ENCODE measurements at regions not wholly inside any gene's neighbourhood (a gene's known extent, or its start where the extent isn't known, plus 50 kb on each side); places are given as distances from the start of the nearest gene placed in this dataset.

DNA sequence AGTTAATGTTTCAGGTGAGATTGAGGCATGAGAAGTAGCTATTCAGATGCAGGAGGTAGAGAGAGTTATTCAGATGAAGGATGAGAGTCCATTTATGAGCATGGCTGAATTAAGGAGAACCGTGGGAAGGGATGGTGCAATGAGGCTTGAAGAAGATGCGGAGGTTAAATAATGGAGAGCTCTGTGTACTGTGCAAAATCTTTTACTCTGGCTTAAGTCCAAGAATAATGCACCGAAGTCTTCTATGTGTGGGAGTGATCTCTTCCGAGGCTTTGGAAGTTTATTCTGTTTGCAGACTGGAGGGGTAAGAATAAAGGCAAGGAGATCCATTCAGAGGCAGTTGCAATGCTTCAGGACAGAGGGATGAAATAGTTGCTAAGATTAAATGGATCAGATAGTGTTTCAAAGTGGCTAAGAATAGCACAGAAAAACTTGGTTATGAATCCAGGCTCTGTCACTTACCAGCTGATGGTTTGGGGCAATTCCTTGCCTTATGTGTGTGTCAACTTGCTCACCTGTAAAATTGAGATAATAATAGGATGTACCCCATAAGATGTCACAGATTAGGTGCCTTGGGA, 467.1 kb downstream of the HDGFL1 start:
- H3K9me3 Mint-ChIP-seq (ENCODE audit: insufficient read depth) = no peaks in the 10 kb centered on the region
- H3K4me1 Mint-ChIP-seq (ENCODE audit: low read depth) = no peaks in the 10 kb centered on the region
- ATAC-seq (no peak), DNase-seq (no peak)
- H3K27me3 Mint-ChIP-seq (ENCODE audit: low read depth) = no peaks in the 10 kb centered on the region
- H3K27ac Mint-ChIP-seq = no peak overlapping the region
- ChIA-PET CTCF (no interaction called here), POLR2A (no interaction called here)
- H3K4me3 Mint-ChIP-seq = no peak overlapping the region
- no peaks in the 10 kb centered on the region for H3K36me3 Mint-ChIP-seq (ENCODE audit: low read depth)

DNA sequence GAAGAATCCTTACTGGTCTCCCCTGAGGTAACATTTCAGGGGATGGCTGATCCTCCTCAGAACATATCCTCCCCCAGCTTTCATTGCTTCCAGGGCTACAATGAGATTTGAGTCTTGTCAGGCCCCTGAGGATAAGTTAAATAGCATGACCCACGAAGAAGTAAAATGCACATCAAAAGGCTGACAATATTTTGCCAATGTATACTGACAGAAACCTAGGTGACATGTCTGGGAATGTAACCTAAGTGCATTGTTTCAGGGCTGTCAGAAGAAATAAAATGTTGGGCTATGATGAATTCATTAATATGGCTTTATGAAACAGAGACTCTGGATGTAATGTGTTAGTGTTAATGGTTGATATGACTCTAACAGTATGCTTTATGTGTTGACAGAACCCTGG, 471.5 kb downstream of the HDGFL1 start:
- Mint-ChIP-seq H3K4me1 (ENCODE audit: low read depth) (no peaks in the 10 kb centered on the region), H3K9me3 (ENCODE audit: insufficient read depth) (no peaks in the 10 kb centered on the region), H3K27ac (no peak overlapping the region), H3K4me3 (no peak overlapping the region), H3K36me3 (ENCODE audit: low read depth) (no peaks in the 10 kb centered on the region), H3K27me3 (ENCODE audit: low read depth) (no peaks in the 10 kb centered on the region)
- DNase-seq = no peak
- ChIA-PET POLR2A (no interaction called here), CTCF (no interaction called here)
- ATAC-seq = no peak

DNA sequence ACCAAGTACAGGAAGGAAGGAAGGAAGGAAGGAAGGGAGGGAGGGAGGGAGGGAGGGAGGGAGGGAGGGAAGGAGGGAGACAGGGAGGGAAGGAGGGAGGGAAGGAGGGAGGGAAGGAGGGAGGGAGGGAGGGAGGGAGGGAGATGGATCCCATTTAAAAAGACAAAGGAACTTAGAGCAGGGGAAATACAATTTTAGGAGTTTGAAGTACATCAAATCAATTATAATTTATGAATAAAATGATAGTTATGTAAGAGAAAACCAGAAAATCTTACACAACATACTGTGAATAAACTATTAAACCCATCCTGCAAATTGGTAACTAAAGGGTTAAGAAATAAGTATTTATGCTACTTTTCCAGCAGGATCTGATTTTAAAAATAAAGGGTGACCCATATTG, 475.9 kb downstream of the HDGFL1 start:
- Mint-ChIP-seq H3K4me3 (no peak overlapping the region), H3K27ac (no peak overlapping the region), H3K36me3 (ENCODE audit: low read depth) (no peaks in the 10 kb centered on the region), H3K27me3 (ENCODE audit: low read depth) (no peaks in the 10 kb centered on the region), H3K9me3 (ENCODE audit: insufficient read depth) (no peaks in the 10 kb centered on the region), H3K4me1 (ENCODE audit: low read depth) (no peaks in the 10 kb centered on the region)
- DNase-seq (no peak), ATAC-seq (no peak)
- ChIA-PET CTCF (no interaction called here), POLR2A (no interaction called here)

DNA sequence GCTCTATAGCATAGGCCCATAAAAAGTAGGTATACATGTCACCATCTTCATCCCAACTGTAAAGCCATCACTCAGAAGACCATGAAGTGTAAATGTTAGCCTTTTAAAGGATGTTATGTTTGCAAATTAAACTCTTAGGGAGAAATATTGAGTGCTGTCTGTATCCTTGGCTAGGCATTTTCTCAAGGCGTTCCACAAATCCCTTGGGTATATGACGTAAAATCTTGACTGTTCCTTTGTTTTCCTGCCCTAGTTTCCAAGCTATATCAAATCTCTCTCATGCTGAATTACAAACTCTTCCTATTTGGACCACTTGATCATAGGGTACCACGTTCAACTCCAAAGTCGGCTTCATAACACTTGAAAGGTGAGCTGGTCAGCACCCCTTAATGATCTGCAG, 486.2 kb downstream of the HDGFL1 start:
- ChIA-PET POLR2A (no interaction called here), CTCF (no interaction called here)
- H3K27me3 Mint-ChIP-seq (ENCODE audit: low read depth) = no peaks in the 10 kb centered on the region
- no peak overlapping the region for H3K27ac Mint-ChIP-seq
- DNase-seq (no peak), ATAC-seq (no peak)
- H3K4me1 Mint-ChIP-seq (ENCODE audit: low read depth) = no peaks in the 10 kb centered on the region
- H3K4me3 Mint-ChIP-seq = no peak overlapping the region
- no peaks in the 10 kb centered on the region for H3K36me3 Mint-ChIP-seq (ENCODE audit: low read depth)
- H3K9me3 Mint-ChIP-seq (ENCODE audit: insufficient read depth) = no peaks in the 10 kb centered on the region

DNA sequence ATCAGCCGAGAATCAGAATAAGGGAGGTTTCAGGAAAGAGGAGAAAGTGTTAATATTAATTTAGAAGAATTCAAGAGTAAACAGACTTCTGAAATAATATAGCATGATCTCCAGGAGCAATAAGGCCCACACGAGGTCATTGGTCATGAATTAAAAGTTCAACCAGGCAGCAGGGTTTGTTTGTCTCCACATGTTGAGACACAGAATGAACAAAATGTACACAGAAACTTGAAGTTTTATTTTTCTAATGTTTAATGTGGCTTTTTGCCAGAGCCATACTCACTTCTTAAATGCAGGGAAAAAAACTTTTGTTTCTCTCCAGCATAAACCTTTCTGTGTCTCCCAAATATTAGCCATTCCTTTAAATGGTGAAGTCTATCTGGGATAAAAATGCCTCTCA, 504.5 kb downstream of the HDGFL1 start:
- Mint-ChIP-seq H3K27me3 (ENCODE audit: low read depth) (no peaks in the 10 kb centered on the region), H3K4me1 (ENCODE audit: low read depth) (no peaks in the 10 kb centered on the region)
- CTCF ChIA-PET = no interaction called here

DNA sequence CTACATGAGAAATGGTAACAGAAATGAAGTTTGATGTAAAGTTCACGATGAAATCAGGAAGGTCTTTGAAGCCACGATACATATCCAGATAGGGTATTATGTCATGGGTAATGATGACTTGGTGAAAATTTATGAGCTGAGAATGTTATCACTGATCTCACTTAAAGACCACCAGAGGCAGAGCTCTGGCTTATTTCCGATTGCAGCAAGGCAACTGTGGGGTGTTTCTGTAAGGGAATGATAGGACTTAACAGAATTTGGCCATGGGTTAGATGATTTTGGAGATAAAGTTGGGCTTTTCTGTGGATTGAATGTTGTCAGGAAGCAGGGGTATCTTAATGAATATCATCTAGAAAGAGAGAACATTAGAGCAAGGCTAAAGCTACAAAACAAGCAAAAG, 508.4 kb downstream of the HDGFL1 start:
- DNase-seq = no peak
- no peaks in the 10 kb centered on the region for H3K36me3 Mint-ChIP-seq (ENCODE audit: low read depth)
- H3K27ac Mint-ChIP-seq = no peak overlapping the region
- ATAC-seq = no peak
- no peaks in the 10 kb centered on the region for H3K27me3 Mint-ChIP-seq (ENCODE audit: low read depth)
- POLR2A ChIA-PET = no interaction called here
- no peaks in the 10 kb centered on the region for H3K9me3 Mint-ChIP-seq (ENCODE audit: insufficient read depth)
- CTCF ChIA-PET = no interaction called here
- H3K4me1 Mint-ChIP-seq (ENCODE audit: low read depth) = no peaks in the 10 kb centered on the region
- no peak overlapping the region for H3K4me3 Mint-ChIP-seq

More for the DNA sequence above, 504.5 kb downstream of the HDGFL1 start:
- Mint-ChIP-seq H3K9me3 (ENCODE audit: insufficient read depth) (no peaks in the 10 kb centered on the region), H3K36me3 (ENCODE audit: low read depth) (no peaks in the 10 kb centered on the region), H3K27ac (no peak overlapping the region), H3K4me3 (no peak overlapping the region)
- POLR2A ChIA-PET = no interaction called here
- no peak for DNase-seq
- ATAC-seq = no peak

DNA sequence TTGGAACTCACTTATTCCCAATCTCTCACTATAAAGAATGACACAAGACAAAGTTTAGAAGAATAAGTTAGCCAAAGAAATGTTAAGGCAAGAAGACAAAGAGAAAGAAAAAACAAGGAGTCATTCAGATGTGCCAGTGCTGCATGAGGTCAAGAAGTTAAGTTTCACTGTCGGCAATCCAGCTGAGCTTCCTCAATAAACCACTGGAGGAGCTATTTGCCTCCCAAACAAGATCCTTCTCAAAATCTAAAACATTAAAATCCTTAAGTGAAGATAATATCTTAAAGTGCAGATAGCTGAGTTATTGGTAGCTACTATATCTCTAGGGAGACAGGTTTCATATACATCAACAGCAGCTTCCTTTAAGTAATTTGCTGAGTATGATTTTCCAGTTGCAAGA, 512.3 kb downstream of the HDGFL1 start:
- Mint-ChIP-seq H3K4me3 (no peak overlapping the region), H3K4me1 (ENCODE audit: low read depth) (no peaks in the 10 kb centered on the region), H3K36me3 (ENCODE audit: low read depth) (no peaks in the 10 kb centered on the region), H3K27ac (no peak overlapping the region), H3K9me3 (ENCODE audit: insufficient read depth) (no peaks in the 10 kb centered on the region), H3K27me3 (ENCODE audit: low read depth) (no peaks in the 10 kb centered on the region)
- ATAC-seq = no peak
- POLR2A ChIA-PET = no interaction called here
- CTCF ChIA-PET = no interaction called here
- no peak for DNase-seq

DNA sequence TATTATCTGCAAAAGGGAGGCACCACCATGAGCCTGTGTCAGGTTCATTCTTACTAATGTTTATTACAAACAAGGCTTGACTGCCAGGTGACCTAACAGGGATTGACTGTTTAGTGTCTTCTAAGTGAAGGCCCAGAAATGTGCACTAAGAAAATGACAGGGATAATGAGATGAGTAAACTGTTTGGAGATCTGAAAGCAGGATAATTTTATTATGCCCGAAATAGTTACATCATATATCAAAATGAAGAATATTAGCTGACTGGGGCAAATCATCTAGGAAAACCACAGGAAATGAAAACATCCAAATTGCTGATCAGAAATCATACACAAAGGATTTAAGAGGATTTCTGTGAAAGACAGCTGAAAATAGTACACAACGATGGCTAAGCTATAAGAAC, 516.7 kb downstream of the HDGFL1 start:
- H3K27me3 Mint-ChIP-seq (ENCODE audit: low read depth) = no peaks in the 10 kb centered on the region
- H3K4me1 Mint-ChIP-seq (ENCODE audit: low read depth) = no peaks in the 10 kb centered on the region
- H3K9me3 Mint-ChIP-seq (ENCODE audit: insufficient read depth) = no peaks in the 10 kb centered on the region
- ATAC-seq (no peak), DNase-seq (no peak)
- H3K4me3 Mint-ChIP-seq = no peak overlapping the region
- CTCF ChIA-PET = no interaction called here
- POLR2A ChIA-PET = no interaction called here
- no peaks in the 10 kb centered on the region for H3K36me3 Mint-ChIP-seq (ENCODE audit: low read depth)
- H3K27ac Mint-ChIP-seq = no peak overlapping the region

DNA sequence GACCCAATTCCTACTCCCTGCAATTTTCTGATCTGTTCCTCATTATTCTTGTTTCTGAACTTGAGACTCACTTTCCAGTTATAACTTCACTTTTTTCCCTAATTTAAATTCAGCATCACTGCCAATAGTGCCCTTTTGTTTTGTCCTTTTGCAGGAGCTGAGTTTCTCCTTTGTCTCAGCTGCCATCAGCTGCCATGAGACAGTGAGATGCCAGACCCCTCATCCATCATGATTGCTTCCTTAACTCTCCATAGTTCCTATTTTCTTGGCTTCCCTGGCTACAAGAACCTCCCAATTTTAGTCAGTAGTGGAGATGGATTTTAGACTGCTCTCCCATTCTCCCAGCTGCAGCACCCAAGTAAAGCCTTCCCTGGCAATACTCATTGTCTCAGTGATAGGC, 518.1 kb downstream of the HDGFL1 start:
- ATAC-seq (no peak), DNase-seq (no peak)
- Mint-ChIP-seq H3K36me3 (ENCODE audit: low read depth) (no peaks in the 10 kb centered on the region), H3K4me3 (no peak overlapping the region), H3K27ac (no peak overlapping the region), H3K27me3 (ENCODE audit: low read depth) (no peaks in the 10 kb centered on the region), H3K9me3 (ENCODE audit: insufficient read depth) (no peaks in the 10 kb centered on the region), H3K4me1 (ENCODE audit: low read depth) (no peaks in the 10 kb centered on the region)
- ChIA-PET CTCF (no interaction called here), POLR2A (no interaction called here)

DNA sequence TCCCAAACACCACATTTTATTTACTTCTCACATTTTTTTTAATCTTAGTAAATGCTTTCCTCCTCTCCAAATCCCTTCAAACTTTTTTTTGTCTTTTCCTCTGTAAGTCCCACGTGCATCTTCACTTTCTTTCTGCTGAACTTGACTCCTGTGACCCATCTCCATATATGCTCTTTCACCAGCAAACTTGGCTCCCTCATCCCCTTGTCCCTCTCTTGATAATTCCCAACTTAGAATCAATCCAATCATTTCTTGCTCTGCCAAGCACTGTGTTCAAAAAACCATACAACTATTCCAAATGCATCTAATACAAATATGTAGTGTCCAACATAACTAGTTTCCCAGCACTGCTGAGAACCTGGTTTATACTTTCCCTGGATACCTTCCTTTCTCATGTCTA, 519.4 kb downstream of the HDGFL1 start:
- Mint-ChIP-seq H3K9me3 (ENCODE audit: insufficient read depth) (no peaks in the 10 kb centered on the region), H3K4me3 (no peak overlapping the region), H3K36me3 (ENCODE audit: low read depth) (no peaks in the 10 kb centered on the region), H3K4me1 (ENCODE audit: low read depth) (no peaks in the 10 kb centered on the region), H3K27ac (no peak overlapping the region), H3K27me3 (ENCODE audit: low read depth) (no peaks in the 10 kb centered on the region)
- no peak for ATAC-seq
- ChIA-PET POLR2A (no interaction called here), CTCF (no interaction called here)
- no peak for DNase-seq

DNA sequence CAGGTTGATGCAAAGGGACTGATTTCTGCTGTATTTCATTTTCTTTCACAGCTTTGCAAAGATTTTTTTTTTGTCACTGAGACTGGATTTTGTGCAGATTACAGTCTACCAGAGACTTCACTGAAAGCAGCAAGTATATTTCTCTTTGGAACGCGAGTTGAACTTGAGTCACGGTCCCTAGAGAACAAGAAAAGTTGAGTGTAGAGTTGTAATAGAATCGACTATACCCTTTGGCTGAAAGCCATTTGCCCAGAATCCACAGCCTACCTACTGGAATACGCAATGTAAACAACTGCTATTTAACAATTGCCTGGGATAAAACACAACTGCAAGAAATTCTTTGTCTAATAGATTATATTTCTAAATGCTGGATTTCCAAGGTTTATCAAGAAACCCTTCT, 520.6 kb downstream of the HDGFL1 start:
- Mint-ChIP-seq H3K27ac (no peak overlapping the region), H3K4me3 (no peak overlapping the region), H3K9me3 (ENCODE audit: insufficient read depth) (no peaks in the 10 kb centered on the region), H3K36me3 (ENCODE audit: low read depth) (no peaks in the 10 kb centered on the region), H3K27me3 (ENCODE audit: low read depth) (no peaks in the 10 kb centered on the region), H3K4me1 (ENCODE audit: low read depth) (no peaks in the 10 kb centered on the region)
- DNase-seq (no peak), ATAC-seq (no peak)
- ChIA-PET POLR2A (no interaction called here), CTCF (no interaction called here)

DNA sequence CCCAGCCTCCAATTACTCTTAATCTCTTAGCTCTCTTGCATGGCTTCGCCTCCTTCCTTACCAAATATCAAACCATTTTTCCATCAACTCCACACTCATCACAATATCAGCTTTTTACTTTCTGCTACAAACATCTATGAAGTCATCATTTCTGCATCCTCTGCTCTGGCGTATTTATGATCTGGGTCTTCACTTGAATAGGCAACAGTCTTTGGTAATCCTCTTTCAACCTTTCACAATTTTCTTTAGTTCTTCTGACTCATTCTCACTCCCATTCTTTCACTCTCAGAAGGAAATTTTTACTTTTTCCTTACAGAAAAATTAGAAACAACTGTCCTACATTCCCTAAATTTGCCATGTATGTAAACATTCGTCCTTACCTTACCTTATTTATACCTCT, 522.4 kb downstream of the HDGFL1 start:
- Mint-ChIP-seq H3K4me3 (no peak overlapping the region), H3K27me3 (ENCODE audit: low read depth) (no peaks in the 10 kb centered on the region), H3K9me3 (ENCODE audit: insufficient read depth) (no peaks in the 10 kb centered on the region), H3K36me3 (ENCODE audit: low read depth) (no peaks in the 10 kb centered on the region), H3K4me1 (ENCODE audit: low read depth) (no peaks in the 10 kb centered on the region), H3K27ac (no peak overlapping the region)
- POLR2A ChIA-PET = no interaction called here
- CTCF ChIA-PET = no interaction called here
- ATAC-seq (no peak), DNase-seq (no peak)

DNA sequence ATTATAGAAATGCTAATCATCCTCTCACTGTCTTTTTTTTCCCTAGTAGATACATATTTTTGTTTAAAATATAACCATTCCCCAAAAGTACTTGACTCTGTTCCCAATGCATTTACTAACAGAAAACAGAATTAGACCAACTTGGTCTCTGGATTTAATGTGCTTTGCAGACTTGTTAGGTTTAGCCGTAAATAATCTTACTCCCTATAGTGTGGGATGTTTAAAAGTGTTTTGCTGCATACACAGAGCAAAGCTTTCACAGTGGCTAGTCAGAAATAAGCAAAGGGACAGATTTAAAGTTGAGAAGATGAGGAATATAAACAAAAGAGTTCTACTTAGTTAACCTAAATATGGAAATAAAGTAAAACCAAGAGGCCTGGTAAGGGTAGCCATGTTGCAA, 527.5 kb downstream of the HDGFL1 start:
- ChIA-PET CTCF (no interaction called here), POLR2A (no interaction called here)
- DNase-seq (no peak), ATAC-seq (no peak)
- Mint-ChIP-seq H3K4me3 (no peak overlapping the region), H3K36me3 (ENCODE audit: low read depth) (no peaks in the 10 kb centered on the region), H3K9me3 (ENCODE audit: insufficient read depth) (no peaks in the 10 kb centered on the region), H3K27me3 (ENCODE audit: low read depth) (no peaks in the 10 kb centered on the region), H3K4me1 (ENCODE audit: low read depth) (no peaks in the 10 kb centered on the region), H3K27ac (no peak overlapping the region)

Data from activated CD8-positive, alpha-beta T cell treated with anti-CD3 and anti-CD28 coated beads, Interleukin-2, amount 10 ng/mL, durations not matched to agents 7 days and 5 days (primary cell).